ENCODE measurements at regions not wholly inside any gene's neighbourhood (a gene's known extent, or its start where the extent isn't known, plus 50 kb on each side); places are given as distances from the start of the nearest gene placed in this dataset.

GRCh38 chr3:59438492-59438891, 388.7 kb upstream of the CFAP20DC start:
- Histone ChIP-seq H3K36me3 (ENCODE audit: insufficient read depth) (no peaks in the 10 kb centered on the region), H3K9me2 (ENCODE audit: insufficient read depth) (no peaks in the 10 kb centered on the region), H2AFZ (no peak overlapping the region), H3F3A (replicated peaks; ENCODE audit: low read depth) (no peaks in the 10 kb centered on the region), H3K27ac (ENCODE audit: low read depth) (no peak overlapping the region), H4K20me1 (replicated peaks; ENCODE audit: insufficient read depth) (no peaks in the 10 kb centered on the region), H3K4me3 (no peak overlapping the region), H3K27me3 (ENCODE audit: insufficient read depth) (peaks cover 80% of the 10 kb centered on the region), H3K4me2 (no peak overlapping the region), H3K4me1 (ENCODE audit: insufficient read depth) (no peaks in the 10 kb centered on the region; the same call in 1 of the 2 replicates), H3K79me2 (replicated peaks; ENCODE audit: insufficient read depth) (no peaks in the 10 kb centered on the region)
- H3K36me3 Mint-ChIP-seq (ENCODE audit: low read depth): no peaks in the 10 kb centered on the region
- H3K27me3 Mint-ChIP-seq (ENCODE audit: insufficient read depth, low read depth, poor library complexity): peaks cover 62% of the 10 kb centered on the region
- no peaks in the 10 kb centered on the region for H3K9me3 Mint-ChIP-seq
- peaks cover 2% of the 10 kb centered on the region; the same call in 2 of the 3 replicates for H3K4me1 Mint-ChIP-seq
- TF ChIP-seq CREB1 (CRISPR knock-in tag; IDR thresholded peaks at IDR 0.05; ENCODE audit: low read depth): no peak
- TF ChIP-seq ZNF331 (CRISPR knock-in tag; IDR thresholded peaks at IDR 0.05; ENCODE audit: low read depth): no peak
- no peak for TF ChIP-seq REST (IDR thresholded peaks at IDR 0.05; ENCODE audit: unreplicated experiment)
- no peak for TF ChIP-seq ZNF462 (CRISPR knock-in tag; IDR thresholded peaks at IDR 0.05)
- TF ChIP-seq JUNB (IDR thresholded peaks at IDR 0.05; ENCODE audit: unreplicated experiment): no peak
- no peak for TF ChIP-seq POLR2AphosphoS5 (IDR thresholded peaks at IDR 0.05; ENCODE audit: low read depth)
- no peak for TF ChIP-seq EZH2 (IDR thresholded peaks at IDR 0.05; ENCODE audit: low read depth, unreplicated experiment)
- no peak for TF ChIP-seq ZNF114 (CRISPR knock-in tag; IDR thresholded peaks at IDR 0.05)
- TF ChIP-seq ETS1 (IDR thresholded peaks at IDR 0.05): no peak
- no peak for ATAC-seq
- H3K4me3 Mint-ChIP-seq: no peak overlapping the region
- DNase-seq (ENCODE audit: low spot score): no peak
- H3K27ac Mint-ChIP-seq: no peak overlapping the region
